ENCODE measurements at regions not wholly inside any gene's neighbourhood (a gene's known extent, or its start where the extent isn't known, plus 50 kb on each side); places are given as distances from the start of the nearest gene placed in this dataset.

- TF ChIP-seq, protein P1, sequence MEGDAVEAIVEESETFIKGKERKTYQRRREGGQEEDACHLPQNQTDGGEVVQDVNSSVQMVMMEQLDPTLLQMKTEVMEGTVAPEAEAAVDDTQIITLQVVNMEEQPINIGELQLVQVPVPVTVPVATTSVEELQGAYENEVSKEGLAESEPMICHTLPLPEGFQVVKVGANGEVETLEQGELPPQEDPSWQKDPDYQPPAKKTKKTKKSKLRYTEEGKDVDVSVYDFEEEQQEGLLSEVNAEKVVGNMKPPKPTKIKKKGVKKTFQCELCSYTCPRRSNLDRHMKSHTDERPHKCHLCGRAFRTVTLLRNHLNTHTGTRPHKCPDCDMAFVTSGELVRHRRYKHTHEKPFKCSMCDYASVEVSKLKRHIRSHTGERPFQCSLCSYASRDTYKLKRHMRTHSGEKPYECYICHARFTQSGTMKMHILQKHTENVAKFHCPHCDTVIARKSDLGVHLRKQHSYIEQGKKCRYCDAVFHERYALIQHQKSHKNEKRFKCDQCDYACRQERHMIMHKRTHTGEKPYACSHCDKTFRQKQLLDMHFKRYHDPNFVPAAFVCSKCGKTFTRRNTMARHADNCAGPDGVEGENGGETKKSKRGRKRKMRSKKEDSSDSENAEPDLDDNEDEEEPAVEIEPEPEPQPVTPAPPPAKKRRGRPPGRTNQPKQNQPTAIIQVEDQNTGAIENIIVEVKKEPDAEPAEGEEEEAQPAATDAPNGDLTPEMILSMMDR (optimal IDR thresholded peaks at IDR 0.05 in 1 of 3, IDR thresholded peaks at IDR 0.05 in 1 of 3, conservative IDR thresholded peaks at IDR 0.05 in 1 of 3; ENCODE audit: extremely low read depth in 1 of 3, insufficient read depth in 2 of 3, low read length in 3 of 3) = no peak
- TF ChIP-seq EZH2 (IDR thresholded peaks at IDR 0.05; ENCODE audit: low read length) = no peak
These were observed 305.1 kb downstream of the MATN1 start for GRCh38 chr1:30418061-30418938.

Data from keratinocyte (primary cell).